Activated T-cell treated with anti-CD3 and anti-CD28 coated beads, Interleukin-2, amount 50 U/mL, for 72 hours (primary cell): ENCODE measurements at regions not wholly inside any gene's neighbourhood (a gene's known extent, or its start where the extent isn't known, plus 50 kb on each side); places are given as distances from the start of the nearest gene placed in this dataset.

Experiments used
- ATAC-seq, 2 donors: fragments of 150-1000 bp; cut with Tn5 transposase; replicated peaks in 1 of 2; 2 replicates each; pipeline ENCODE4 v1.10.0; 2021; ENCODE audit warnings: moderate library complexity in 2 of 2, mild to moderate bottlenecking in 1 of 2
- DNase-seq, 2 donors: peaks; one replicate each; pipeline ENCODE4 v3.0.0; 2021 to 2022; ENCODE audit warnings: mixed read lengths in 1 of 2
- H3K27ac Mint-ChIP-seq: one replicate; pipeline ENCODE4 v1.8.0; 2022; ENCODE audit warnings: mild to moderate bottlenecking, moderate library complexity, mixed read lengths
- H3K27me3 Mint-ChIP-seq: one replicate; pipeline ENCODE4 v1.8.0; 2022; ENCODE audit warnings: low read depth, mixed read lengths
- H3K36me3 Mint-ChIP-seq, 2 donors: one replicate each; pipeline ENCODE4 v1.8.0; 2022; ENCODE audit warnings: mixed read lengths in 2 of 2, mild to moderate bottlenecking in 1 of 2; ENCODE audit not compliant: insufficient read depth in 2 of 2
- H3K4me1 Mint-ChIP-seq: one replicate; pipeline ENCODE4 v1.8.0; 2022; ENCODE audit warnings: low read depth, mixed read lengths
- H3K4me3 Mint-ChIP-seq, 2 donors: one replicate each; pipeline ENCODE4 v1.8.0; 2022; ENCODE audit warnings: mild to moderate bottlenecking in 2 of 2, mixed read lengths in 2 of 2, moderate library complexity in 2 of 2
- H3K9me3 Mint-ChIP-seq, 2 donors: one replicate each; pipeline ENCODE4 v1.8.0; 2022; ENCODE audit warnings: mixed read lengths in 2 of 2

GRCh38 chr7:155998766-155999630, 186.7 kb upstream of the SHH start:
- Mint-ChIP-seq H3K9me3 (no peaks in the 10 kb centered on the region), H3K36me3 (no peaks in the 10 kb centered on the region), H3K27ac (no peak overlapping the region), H3K4me3 (no peak overlapping the region), H3K4me1 (peaks cover 67% of the 10 kb centered on the region), H3K27me3 (peaks cover 33% of the 10 kb centered on the region)
- no peak for DNase-seq
- ATAC-seq: no peak

GRCh38 chr7:155998328-155998691, 186.0 kb upstream of the SHH start:
- Mint-ChIP-seq H3K27me3 (peaks cover 35% of the 10 kb centered on the region), H3K27ac (no peak overlapping the region), H3K4me1 (peaks cover 74% of the 10 kb centered on the region), H3K9me3 (no peaks in the 10 kb centered on the region), H3K36me3 (no peaks in the 10 kb centered on the region), H3K4me3 (peak overlapping the region; percentile 49 to 68)
- DNase-seq (peak; percentile 37 to 50), ATAC-seq (peak; percentile 37 to 44)

DNA sequence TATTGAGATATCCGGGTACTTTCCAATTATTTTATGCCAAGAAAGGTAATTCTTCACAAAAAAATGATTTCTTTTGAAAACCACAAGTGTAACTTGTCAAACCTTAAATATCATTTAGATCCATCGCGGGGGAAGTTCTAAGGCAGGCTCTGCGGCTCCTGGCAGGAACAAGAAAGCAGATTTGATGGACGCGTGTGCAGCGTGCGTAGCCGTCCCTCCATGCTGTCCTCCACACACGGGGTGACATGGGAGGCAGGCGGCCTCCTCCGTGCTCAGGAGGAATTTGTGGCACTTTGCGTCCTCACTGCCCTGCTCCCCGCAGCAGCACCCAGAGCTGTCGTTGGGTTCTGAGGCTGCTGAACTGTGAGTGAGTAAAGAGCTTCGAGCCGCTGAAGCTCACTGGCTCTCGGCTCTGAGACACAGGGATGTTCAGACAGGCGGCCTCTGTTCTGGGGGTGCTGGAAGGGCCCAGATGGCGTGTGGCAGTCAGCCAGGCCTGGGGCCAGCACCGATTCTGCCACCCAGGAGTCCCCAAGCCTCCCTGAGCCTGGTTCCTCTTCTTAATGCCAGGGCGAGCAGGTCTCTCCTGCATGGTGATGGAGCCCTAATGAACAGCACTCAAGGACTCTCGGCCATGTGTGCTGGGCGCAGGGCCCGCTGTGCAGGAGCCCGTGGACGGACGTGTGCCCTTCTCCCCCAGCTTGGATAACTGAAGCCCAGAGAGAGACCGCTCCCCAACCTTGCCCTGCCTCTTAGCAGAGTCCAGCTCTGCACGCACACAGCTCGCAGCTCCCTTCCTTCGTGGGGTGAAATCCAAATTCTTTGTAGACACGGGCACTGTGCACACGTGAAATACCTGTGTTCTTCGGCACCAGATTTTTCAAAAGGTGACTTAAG, 185.4 kb upstream of the SHH start:
- ATAC-seq (peak; percentile 27 to 33), DNase-seq (no peak)
- Mint-ChIP-seq H3K27ac (no peak overlapping the region), H3K36me3 (no peaks in the 10 kb centered on the region), H3K9me3 (no peaks in the 10 kb centered on the region), H3K4me1 (peaks cover 69% of the 10 kb centered on the region), H3K27me3 (peaks cover 30% of the 10 kb centered on the region), H3K4me3 (peak overlapping the region; percentile 49 to 68)

GRCh38 chr7:155996718-155997280, 184.5 kb upstream of the SHH start:
- Mint-ChIP-seq H3K27ac (no peak overlapping the region), H3K4me3 (peak overlapping the region; percentile 49 to 68), H3K27me3 (peaks cover 28% of the 10 kb centered on the region)

GRCh38 chr7:155995183-155995612, 182.9 kb upstream of the SHH start:
- DNase-seq: no peak
- no peak overlapping the region for H3K27ac Mint-ChIP-seq
- H3K4me1 Mint-ChIP-seq: peaks cover 52% of the 10 kb centered on the region
- H3K27me3 Mint-ChIP-seq: peaks cover 35% of the 10 kb centered on the region
- H3K4me3 Mint-ChIP-seq: no peak overlapping the region
- H3K9me3 Mint-ChIP-seq: no peaks in the 10 kb centered on the region
- H3K36me3 Mint-ChIP-seq: no peaks in the 10 kb centered on the region
- ATAC-seq: no peak

More at GRCh38 chr7:155996718-155997280, 184.5 kb upstream of the SHH start:
- Mint-ChIP-seq H3K36me3 (no peaks in the 10 kb centered on the region), H3K9me3 (no peaks in the 10 kb centered on the region), H3K4me1 (peaks cover 60% of the 10 kb centered on the region)
- DNase-seq: no peak
- ATAC-seq: no peak

DNA sequence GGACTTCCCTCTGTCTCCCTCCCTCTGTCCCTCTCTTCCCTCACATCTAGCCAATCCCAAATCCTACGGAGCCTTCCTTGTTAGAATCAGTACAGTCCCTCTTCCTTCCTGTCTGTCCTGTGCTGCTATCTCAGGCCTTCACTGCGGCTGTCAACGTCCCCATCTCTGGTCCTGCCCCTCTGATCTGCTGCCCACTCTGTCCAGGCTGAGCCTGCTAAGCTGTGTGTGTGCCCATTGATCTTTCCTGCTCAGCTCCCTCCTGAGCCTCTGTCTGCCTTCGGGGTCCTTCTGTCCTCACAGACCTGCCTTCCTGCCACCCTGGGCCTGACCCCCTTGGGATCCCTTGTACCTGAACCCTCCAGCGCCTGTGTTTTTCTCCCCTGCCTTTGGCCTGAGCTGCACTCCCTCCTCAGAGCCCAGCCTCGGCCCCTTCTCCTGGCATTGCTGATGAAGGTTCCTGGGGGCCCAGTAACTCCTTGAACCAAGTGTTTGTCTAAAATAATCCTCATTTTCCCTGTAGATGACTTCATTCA, 182.1 kb upstream of the SHH start:
- Mint-ChIP-seq H3K4me1 (peaks cover 50% of the 10 kb centered on the region), H3K27ac (no peak overlapping the region), H3K4me3 (no peak overlapping the region), H3K36me3 (peaks cover 2 to 4% of the 10 kb centered on the region in 2 donors), H3K27me3 (peaks cover 40% of the 10 kb centered on the region), H3K9me3 (peaks cover 4% of the 10 kb centered on the region in 2 donors)
- no peak for DNase-seq
- ATAC-seq: no peak

- Mint-ChIP-seq H3K4me1 (peaks cover 50% of the 10 kb centered on the region), H3K27ac (no peak overlapping the region), H3K9me3 (peaks cover 4 to 5% of the 10 kb centered on the region in 2 donors), H3K36me3 (peaks cover 2 to 4% of the 10 kb centered on the region in 2 donors), H3K4me3 (no peak overlapping the region), H3K27me3 (peaks cover 42% of the 10 kb centered on the region)
- DNase-seq: no peak
- ATAC-seq: no peak
These were observed 181.4 kb upstream of the SHH start for GRCh38 chr7:155993420-155994278.

GRCh38 chr7:155992974-155993373, 180.7 kb upstream of the SHH start:
- no peak overlapping the region for H3K4me3 Mint-ChIP-seq
- ATAC-seq (no peak), DNase-seq (no peak)
- no peak overlapping the region for H3K27ac Mint-ChIP-seq
- peaks cover 42% of the 10 kb centered on the region for H3K27me3 Mint-ChIP-seq
- peaks cover 43% of the 10 kb centered on the region for H3K4me1 Mint-ChIP-seq
- H3K9me3 Mint-ChIP-seq: peaks cover 4 to 5% of the 10 kb centered on the region in 2 donors
- H3K36me3 Mint-ChIP-seq: peaks cover 2 to 4% of the 10 kb centered on the region in 2 donors

- Mint-ChIP-seq H3K9me3 (peaks cover 4 to 5% of the 10 kb centered on the region in 2 donors), H3K36me3 (peaks cover 2 to 4% of the 10 kb centered on the region in 2 donors), H3K4me1 (peaks cover 39% of the 10 kb centered on the region), H3K4me3 (no peak overlapping the region), H3K27ac (no peak overlapping the region), H3K27me3 (peaks cover 42% of the 10 kb centered on the region)
- DNase-seq (no peak), ATAC-seq (peak in 1 of 2 donors; percentile 32)
These were observed 180.3 kb upstream of the SHH start for GRCh38 chr7:155992538-155992937.

- Mint-ChIP-seq H3K36me3 (peaks cover 2 to 4% of the 10 kb centered on the region in 2 donors), H3K4me3 (no peak overlapping the region), H3K27me3 (peaks cover 38% of the 10 kb centered on the region), H3K9me3 (peaks cover 4 to 5% of the 10 kb centered on the region in 2 donors), H3K4me1 (peaks cover 34% of the 10 kb centered on the region), H3K27ac (no peak overlapping the region)
- no peak for ATAC-seq
- no peak for DNase-seq
These were observed 179.8 kb upstream of the SHH start for GRCh38 chr7:155992107-155992506.

DNA sequence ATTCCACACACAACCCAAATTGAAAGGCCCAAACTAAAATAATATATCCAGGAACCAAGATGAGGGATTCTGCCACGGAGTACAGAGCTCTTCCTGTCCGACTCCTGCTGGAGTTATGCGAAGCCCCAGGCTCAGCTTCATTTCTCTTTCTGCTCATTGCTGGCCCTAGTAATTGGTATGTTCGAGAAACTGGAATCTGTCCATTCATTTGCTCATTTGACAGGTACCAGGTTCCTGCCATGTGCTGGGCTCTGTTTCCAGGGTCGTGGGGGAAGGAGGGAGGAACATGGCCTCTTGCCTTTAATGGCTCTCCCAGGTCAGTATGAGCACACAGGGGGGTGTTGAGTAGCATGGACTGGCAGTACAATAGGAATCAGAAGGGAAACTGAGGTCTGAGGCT, 179.2 kb upstream of the SHH start:
- Mint-ChIP-seq H3K9me3 (peaks cover 4 to 5% of the 10 kb centered on the region in 2 donors), H3K27me3 (peaks cover 32% of the 10 kb centered on the region), H3K4me1 (peaks cover 28% of the 10 kb centered on the region)

DNA sequence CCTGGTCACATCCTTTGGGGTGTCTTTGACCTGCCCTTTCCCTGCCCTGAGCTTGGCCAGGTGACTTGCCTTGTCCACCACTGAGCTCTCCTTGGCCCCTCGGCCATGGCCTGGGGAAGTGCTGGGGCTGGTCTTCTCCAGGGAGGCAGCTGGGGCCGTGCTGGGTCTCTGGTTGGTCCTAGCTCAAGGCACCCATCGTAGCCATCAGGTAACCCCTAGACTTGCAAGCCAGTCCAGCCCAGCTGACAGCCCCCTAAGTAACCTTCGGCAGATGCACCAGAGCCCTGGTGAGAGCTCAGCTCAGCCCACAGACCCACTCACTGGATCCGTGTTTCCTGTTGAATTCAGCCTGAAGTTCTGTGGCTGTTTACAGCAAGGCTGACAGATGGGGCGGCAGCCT, 176.2 kb upstream of the SHH start:
- H3K4me1 Mint-ChIP-seq: peaks cover 1% of the 10 kb centered on the region
- peaks cover 4 to 5% of the 10 kb centered on the region in 2 donors for H3K9me3 Mint-ChIP-seq
- peaks cover 16% of the 10 kb centered on the region for H3K27me3 Mint-ChIP-seq
- no peak for DNase-seq
- H3K27ac Mint-ChIP-seq: no peak overlapping the region
- H3K4me3 Mint-ChIP-seq: no peak overlapping the region
- no peak for ATAC-seq
- H3K36me3 Mint-ChIP-seq: peaks cover 2 to 4% of the 10 kb centered on the region in 2 donors

More for the DNA sequence above, 179.2 kb upstream of the SHH start:
- Mint-ChIP-seq H3K27ac (no peak overlapping the region), H3K4me3 (no peak overlapping the region), H3K36me3 (peaks cover 2 to 4% of the 10 kb centered on the region in 2 donors)
- ATAC-seq (no peak), DNase-seq (no peak)
